Activated CD4-positive, alpha-beta T cell treated with anti-CD3 and anti-CD28 coated beads, Interleukin-10, Interleukin-2, amounts not matched to agents 100 ng/mL and 50 ng/mL, durations not matched to agents 16 hours and 8 hours (primary cell): ENCODE measurements at regions not wholly inside any gene's neighbourhood (a gene's known extent, or its start where the extent isn't known, plus 50 kb on each side); places are given as distances from the start of the nearest gene placed in this dataset.
A peak's percentile ranks its signal among the peaks of the same experiment; 100 is the strongest.

Experiments used
- DNase-seq: peaks from one replicate; pipeline ENCODE4 v3.0.0-alpha.2; 2020

DNA sequence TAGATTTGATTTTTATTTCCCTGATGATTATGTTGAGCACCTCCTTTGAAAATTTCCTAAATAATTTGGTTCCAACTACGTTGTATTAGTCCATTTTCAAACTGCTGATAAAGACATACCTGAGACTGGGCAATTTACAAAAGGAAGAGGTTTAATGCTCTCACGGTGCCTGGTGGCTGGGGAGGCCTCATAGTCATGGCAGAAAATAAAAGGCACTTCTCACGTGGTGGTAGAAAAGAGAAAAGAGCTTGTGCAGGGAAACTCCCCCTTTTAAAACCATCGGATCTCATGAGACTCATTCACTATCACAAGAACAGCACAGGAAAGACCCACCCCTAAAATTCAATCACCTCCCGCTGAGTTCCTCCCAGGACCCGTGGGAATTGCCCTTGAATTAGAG, 372.3 kb downstream of the RPL10L start:
- DNase-seq: no peak

DNA sequence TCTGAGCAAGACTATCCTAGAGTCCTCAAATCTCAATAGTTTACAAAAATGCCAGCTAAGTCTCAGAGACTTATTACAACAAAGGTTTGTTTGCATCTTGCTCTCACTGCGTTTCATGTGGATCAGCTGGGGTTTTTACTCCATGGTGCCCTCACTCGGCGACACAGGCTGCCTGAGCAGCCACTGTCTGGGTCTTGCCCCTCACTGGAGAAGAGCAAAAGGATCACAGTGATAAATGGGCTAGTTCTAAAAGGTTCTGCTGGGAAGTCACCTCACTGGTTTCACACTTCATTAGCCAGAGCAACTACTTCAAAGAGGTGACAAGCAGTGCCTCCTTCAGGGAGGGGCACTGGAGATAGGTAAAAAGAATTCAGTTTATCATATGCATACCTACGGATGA, 392.0 kb downstream of the RPL10L start:
- DNase-seq: no peak

DNA sequence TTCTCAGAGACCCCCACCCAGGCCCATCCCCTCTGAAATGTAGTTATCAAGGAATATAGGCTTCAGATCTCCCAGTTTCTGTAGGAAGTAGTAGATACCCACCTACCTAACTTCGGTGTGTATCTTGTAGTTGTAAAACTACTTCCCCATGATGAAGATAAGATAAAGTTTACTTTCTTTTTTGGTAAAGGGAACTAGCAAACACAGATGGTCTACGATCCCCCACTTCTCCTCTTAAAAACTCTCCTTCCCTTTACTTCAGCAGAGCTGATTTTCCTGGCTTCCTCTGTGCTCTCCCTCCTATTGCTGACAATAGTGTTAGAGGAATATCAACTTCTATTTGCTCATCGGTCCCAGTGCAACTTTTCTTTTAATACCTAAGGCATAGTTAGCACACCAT, 395.2 kb downstream of the RPL10L start:
- DNase-seq: no peak

DNA sequence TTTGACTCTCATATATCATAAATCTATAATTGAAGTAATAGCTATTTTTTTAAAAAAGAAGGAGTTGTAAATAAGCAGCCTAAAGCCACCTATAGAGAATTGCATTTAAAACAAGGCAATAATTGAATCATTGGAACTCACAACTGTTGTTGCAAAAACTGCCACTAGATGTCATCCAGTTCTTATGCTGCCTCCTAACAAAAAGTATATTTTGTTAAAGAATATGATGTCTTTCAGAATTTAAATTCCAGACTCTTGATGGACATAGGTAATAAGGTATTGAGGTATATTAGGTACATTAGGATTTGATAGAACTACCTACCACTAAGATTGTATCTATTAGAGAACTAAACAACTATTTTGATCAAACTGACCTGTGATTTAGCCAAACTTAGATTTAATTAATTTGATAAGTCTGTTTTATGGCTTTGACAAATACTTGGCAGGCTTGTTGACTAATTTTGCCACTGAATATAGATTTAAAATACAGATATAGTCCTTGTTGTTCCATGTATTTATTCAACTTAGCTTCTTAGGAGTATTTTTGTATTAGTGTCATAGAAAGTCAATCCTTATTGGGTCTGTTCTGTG, 401.4 kb downstream of the RPL10L start:
- DNase-seq: peak; percentile 11

DNA sequence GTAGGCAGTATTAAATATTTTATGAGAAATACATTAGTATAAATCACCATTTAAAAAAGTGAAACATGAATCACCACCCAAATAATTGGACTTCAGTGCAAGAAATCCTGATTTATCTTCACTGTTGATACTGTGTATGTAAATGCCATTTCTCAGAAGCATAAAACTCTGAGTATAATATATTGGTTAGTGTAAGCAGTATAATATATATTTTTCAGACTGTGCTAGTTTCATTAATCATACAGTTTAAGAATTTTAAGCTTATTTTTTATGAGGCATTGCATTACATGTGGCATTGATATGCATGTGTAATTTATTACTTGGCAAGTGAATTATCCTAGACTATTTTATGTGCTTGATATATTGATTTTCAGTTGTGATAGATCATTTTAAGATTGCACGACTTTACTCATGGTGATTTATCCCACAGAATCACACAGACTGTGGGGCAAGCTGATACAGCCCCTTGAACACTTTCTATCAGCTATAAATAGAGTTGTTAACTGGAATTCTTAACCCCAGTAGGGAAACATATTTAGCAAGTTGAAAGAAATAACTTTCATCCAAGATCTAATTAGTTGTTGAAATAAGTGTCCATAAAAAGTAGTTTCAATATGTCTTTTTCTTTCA, 403.5 kb downstream of the RPL10L start:
- no peak for DNase-seq

DNA sequence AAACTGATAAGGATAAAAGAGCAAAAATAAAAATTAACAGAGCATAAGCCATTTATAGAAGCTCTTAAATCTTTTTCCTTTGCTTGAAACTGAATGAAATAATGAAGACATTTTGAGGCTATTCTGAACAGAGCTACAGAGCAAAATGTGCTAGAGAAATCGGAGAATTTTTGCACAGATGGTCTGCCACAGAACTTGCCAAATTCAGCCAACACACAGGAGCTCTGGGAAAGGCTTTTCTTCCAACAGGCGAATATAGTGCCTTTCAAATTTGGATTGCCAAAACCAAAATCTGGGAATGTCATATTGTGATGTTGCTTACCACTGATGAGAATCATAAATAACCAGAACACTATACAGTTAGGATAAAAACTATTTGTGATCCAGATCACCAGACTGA, 406.3 kb downstream of the RPL10L start:
- DNase-seq: no peak

DNA sequence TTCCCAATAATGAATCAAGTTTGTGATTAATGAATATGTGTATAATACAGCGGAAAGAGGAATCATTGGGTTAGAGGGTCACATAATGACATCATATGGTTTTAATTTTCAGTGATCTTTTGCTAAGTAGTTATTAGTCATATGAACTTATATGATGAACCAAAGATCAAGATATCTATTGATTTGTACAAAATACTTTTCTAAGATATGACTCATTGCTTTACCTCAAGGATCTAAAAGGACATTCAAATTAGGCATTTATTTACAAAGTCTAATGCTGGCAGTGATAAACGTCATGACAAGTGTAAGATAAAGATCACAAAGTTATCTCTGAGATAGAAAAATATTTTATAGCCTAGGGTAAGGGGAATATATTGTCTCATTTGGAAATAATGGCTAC, 417.8 kb downstream of the RPL10L start:
- no peak for DNase-seq

DNA sequence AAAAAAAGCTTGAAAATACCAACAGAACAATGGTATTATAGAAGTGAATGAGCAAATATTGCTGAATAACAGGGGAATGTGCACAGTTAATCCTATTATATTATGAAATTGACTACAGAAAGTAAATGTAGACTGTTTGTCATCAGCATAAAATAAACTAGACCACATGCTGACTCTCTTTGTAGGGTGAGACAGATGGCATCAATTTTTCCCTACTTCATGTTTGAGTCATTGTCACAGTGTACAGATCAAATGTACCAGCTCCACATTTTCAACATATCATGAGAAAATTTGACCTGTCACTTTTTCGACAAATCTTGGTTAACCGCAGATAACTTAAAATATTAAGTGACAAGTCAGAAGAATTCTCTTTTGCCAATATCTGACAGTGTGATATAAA, 421.0 kb downstream of the RPL10L start:
- no peak for DNase-seq

DNA sequence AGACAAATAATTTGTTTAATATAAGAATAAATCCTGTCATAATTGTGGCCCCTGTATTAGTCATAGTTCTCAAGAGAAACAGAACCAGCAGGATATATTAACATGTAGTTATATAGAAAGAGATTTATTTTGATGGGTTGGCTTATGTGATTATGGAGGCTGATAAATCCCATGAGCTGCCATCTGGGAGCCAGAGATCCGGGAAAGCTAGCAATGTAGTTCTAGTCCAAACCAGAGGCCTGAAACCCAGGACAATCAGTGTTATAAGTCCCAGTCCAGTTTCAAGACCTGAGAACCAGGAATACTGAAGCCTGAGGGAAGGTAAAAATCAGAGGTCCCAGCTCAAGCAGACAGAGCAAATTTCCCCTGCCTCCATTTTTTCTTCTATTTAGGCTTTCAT, 435.8 kb downstream of the RPL10L start:
- no peak for DNase-seq

DNA sequence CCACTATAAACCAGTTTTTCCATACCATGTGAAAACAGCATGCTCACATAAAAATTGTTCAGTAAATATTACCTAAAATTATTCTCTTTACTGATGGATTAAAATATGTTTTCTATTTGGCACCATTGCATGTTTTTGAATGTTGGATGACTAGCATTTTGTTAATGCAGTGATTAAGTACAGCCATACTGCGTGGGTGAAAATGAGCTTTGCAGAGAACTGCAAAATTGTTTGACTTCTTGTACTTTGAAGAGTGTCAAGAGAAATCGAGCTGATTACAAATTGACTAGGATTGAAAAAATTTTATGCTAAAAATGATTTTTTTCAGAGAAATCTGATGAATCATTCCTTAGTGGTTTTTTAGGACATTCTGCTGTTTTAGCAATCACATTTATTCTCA, 452.9 kb downstream of the RPL10L start:
- DNase-seq: no peak

DNA sequence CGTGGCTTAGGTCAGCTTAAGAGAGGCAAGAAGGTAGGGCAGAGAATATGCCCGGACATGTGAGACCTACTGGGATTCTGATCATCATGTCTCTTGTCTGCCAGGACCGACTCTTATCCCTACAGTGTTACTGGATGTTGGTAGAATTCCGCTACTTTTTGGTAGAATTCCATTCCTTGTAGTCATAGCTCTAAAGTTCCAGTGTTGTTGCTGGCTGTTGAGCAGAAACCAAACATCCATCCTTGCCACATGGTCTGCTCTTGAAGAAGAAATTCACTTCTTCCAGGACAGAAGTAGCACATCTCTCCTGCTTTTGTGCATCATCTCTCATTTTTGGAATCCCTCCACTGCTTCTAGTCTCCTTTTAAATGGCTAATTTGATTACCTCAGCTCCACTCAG, 453.7 kb downstream of the RPL10L start:
- DNase-seq: no peak
